Stimulated activated CD4-positive, alpha-beta T cell treated with anti-CD3 and anti-CD28 coated beads, TNF-alpha, amount 100 ng/mL, for 48 hours (primary cell): ENCODE measurements at regions not wholly inside any gene's neighbourhood (a gene's known extent, or its start where the extent isn't known, plus 50 kb on each side); places are given as distances from the start of the nearest gene placed in this dataset.

Experiments used
- DNase-seq, 3 donors: peaks; one replicate each; pipeline ENCODE4 v3.0.0-alpha.2; 2020; ENCODE audit warnings: low read depth in 3 of 3

GRCh38 chr14:34246206-34246605, 215.8 kb downstream of the SPTSSA start:
- DNase-seq, result no peak

DNA sequence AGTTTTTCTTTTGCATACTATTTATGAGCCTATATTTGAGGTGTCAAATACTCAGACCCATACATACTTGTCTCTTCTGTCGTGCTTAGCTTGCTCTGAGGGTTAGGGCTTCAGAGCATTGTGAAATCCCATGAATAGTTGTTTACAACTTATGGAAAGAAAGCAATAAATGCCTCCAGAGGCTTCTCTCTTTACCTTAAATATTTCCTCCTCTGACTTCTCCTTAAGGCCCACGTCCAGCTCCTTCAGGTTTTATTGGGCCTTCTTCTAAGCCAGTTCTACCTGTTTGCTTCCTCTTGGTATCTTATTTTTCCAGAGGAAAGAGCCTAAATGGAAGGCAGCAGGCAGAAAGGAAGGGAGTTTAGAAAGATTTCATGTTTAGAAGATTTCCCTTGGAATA, 218.6 kb downstream of the SPTSSA start:
- no peak for DNase-seq

- no peak for DNase-seq
These were observed 219.0 kb downstream of the SPTSSA start for GRCh38 chr14:34243001-34243400.

DNA sequence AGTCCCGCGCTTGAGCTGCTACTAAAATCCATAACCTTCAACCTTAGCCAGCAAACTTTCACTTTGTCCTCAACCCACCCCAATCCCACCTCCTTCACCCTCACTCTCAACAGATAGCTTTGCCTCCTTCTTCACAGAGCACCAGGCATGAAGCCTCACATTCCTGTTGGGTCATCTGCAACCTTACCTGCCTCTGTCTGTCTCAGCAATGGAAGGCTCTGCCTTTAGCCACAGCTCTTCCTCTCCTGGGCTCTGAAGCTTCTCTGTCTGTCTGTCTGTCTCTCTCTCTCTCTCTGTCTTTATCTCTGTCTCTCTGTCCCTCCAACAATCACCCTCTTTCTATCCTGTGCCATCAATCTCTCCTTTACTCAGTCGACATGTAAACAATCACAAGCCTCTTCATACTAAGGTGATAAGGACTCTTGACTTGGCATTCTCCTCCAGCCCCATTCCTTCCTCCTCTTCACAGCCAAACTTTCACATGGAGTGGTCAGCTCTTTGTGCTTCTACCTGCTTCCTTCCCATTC, 220.8 kb downstream of the SPTSSA start:
- DNase-seq, result no peak

DNA sequence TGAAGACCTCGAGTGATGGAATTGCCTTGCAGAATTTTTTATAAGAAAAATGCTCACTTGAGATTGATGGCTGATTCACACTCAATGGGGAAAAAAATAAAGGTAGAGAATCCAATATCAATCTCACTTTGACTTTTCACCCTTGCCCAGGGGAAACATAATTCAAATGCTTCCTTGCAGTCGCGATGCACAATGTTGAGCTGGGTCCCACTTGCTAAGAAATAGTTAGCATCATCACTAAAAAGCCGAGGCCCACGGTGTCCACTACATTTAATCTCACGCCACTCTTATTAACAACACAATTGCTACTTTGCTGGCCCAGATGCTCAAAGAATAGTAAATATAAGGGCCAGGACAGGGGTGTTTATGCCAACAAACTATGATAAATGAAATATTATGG, 223.4 kb downstream of the SPTSSA start:
- no peak for DNase-seq

DNA sequence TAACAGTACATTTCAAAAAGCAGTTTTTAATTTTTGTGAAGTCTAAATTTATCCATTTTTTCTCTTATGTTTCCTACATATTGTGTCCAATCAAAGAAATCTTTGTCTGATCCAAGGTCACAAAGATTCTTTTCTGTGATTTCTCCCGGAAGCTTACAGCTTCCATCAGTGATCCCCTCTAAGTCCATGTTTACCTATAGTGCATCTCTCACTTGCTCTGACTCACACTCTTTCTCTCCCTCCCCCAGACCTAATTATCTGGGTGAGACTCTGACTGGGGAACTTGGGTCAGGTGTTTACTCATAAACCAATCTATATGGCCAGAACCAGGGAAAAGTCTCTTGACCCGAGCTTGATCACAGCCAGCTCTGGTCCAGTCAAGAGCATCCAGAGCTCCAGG, 224.4 kb downstream of the SPTSSA start:
- DNase-seq, result no peak

DNA sequence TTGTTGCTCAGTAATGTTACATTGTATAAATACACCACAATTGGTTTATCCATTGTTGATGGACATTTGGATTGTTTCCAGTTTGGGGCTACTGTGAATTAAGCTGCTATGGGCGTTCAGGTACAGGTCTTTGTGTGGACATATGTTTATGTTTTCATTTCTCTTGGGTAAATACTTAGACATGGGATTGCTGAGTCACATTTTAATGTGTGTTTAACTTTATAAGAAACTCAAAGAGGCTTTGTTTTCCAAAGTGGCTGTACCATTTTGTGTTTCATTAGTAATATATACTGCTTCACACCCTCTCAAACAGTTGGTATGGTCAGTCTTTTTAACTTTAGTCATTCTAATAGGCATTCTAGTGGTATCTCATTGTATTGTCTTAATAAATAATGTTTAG, 225.0 kb downstream of the SPTSSA start:
- DNase-seq, result no peak

GRCh38 chr14:34235643-34236300, 226.3 kb downstream of the SPTSSA start:
- no peak for DNase-seq

DNA sequence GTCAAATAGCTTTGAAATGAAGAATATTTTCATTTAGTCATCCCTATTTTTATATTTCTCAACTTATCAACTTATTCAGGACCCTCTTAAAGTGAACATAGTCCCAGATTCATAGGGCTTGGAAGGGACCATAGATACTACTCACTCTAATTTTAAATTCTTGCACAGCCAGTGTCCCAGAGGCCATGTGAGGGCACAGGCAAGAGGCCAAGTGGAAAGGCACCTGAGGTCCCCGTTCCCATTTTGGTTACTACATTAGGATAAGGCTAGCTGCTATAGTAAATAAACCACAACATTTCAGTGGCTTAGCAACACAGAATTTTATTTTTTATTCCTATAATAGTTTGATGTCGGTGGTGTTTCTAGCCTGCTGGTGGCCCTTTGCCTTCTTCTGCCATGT, 227.8 kb downstream of the SPTSSA start:
- no peak for DNase-seq

- no peak for DNase-seq
These were observed 228.4 kb downstream of the SPTSSA start for GRCh38 chr14:34233619-34234018.

- DNase-seq, result no peak
These were observed 229.2 kb downstream of the SPTSSA start for GRCh38 chr14:34232790-34233189.

DNA sequence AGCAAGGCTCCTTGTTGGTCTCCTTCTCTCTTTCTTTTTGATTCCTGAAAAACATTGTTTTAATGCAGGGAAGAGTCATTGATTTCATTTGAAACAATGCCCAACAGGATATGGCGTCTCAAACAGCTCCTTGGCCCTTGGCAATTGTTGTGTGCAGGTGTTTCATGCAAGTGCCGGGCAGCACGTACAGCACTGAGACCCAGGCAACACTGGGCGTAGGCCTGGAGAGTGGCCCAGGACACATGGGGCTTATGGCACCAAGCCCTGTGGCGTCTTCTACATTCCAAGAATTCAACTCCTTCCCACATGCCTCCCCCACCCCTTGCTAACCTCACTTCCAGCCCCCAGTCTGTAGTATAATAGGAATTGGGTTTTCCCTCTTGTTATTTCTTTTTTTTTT, 230.4 kb downstream of the SPTSSA start:
- no peak for DNase-seq

- no peak for DNase-seq
These were observed 232.9 kb downstream of the SPTSSA start for GRCh38 chr14:34229140-34229539.

DNA sequence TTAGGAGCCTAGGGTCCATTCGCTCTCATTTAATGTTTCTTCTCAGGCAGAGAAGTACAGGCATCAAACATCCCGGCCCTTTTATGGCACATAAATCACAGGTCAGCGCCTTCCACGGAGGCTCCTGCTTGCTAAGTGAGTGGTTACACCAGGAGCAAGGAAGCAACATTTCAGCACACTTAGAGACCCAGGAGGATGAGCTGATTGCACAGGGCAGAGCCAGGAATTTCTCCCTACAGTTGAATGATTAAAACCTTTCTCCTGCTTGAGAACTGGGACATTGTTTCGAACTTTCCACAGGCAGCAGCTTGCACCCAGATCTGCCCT, 233.4 kb downstream of the SPTSSA start:
- DNase-seq, result no peak

DNA sequence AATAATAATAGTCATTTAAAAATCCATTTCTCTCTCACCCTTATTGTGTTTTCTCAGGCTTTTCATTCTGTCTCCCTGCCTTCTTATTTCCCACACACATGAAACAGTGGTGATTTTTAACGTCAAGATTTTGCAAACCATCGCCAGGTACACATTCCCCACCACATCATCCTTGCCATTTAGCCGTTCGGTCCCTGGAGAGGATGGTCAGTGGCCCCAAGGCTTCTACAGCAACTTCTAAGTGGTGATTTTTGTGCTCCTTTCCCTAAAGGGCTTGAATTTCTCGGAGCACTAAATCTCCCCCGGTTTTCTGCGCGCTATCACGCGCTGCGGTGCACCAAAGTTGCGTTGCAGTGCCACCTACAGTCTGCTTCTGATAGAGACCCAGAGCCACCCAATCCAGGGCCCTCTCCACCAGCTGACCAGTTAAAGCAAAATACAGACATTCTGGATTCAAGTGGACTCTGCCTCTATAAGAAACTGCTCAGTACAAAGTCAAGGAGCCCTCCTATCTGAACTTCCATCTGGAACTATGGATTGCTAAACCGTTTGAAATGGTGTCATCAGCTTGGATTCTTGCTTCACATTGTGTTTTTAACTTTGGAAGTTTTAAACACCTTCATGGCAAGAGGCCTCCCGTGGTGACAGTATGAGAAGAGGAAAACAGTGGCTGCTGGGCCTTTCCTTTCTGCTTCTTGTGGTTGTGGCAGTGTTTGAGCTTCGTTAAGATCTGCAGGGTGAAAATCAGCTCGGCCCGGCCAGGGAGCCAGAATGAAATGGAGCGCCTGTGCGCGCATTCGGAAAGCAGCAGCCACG, 234.0 kb downstream of the SPTSSA start:
- peak; percentile 30 to 49 (median 39) for DNase-seq

GRCh38 chr14:34224221-34224620, 237.8 kb downstream of the SPTSSA start:
- no peak for DNase-seq

GRCh38 chr14:34223373-34224148, 238.5 kb downstream of the SPTSSA start:
- no peak for DNase-seq

DNA sequence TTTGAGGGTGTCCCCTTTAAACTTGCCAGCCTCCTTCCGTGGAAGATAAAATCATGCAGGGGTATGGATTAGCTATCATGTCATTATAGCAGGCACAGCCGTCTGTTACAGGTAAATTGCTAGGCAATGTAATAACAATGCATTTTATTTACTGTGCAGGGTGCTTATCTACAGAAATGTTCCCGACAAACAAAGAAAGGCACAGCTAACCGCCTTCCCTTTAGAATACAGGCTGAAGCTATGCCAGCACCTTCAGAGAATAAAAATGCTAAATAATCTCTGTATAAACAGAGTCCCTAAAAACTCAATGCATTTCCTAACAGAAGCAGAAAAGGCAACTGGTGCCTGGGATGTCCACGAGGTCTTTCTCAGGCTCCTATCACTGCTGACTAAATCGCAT, 239.2 kb downstream of the SPTSSA start:
- DNase-seq, result no peak

- no peak for DNase-seq
These were observed 239.9 kb downstream of the SPTSSA start for GRCh38 chr14:34222122-34222521.

DNA sequence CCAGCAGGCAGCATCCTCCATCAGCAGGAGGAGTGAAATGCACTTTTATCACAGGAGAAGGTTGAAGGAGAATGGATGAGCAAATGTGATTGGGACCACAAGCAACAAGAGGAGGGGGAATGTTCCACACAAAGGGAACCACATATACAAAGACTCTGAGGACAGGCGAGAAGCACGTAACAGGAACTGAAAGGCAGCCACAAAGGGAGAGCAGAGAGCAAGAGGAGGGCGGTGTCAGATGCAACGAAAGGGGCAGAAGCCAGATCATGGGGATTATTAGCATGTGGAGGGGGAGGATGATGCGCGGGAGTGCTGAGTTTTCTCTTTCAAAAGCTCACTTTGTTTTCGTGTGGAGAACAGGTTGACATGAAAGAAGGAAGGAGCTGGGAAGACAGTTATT, 241.1 kb downstream of the SPTSSA start:
- DNase-seq, result no peak

DNA sequence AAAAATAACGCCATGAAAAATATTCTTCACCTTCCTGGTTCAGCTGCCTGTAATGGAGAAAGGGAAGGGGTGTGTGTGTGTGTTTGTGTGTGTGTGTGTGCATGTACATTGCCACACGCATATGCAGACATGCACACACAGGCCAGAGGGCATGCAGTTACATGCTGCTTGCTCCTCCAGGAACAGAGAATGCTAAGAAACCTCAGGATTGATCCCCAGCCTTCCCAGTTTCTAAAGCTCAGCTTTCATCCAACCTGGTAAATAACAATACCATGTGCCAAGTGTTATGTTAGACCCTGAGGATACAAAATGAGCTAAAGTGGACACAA, 241.7 kb downstream of the SPTSSA start:
- DNase-seq, result no peak

DNA sequence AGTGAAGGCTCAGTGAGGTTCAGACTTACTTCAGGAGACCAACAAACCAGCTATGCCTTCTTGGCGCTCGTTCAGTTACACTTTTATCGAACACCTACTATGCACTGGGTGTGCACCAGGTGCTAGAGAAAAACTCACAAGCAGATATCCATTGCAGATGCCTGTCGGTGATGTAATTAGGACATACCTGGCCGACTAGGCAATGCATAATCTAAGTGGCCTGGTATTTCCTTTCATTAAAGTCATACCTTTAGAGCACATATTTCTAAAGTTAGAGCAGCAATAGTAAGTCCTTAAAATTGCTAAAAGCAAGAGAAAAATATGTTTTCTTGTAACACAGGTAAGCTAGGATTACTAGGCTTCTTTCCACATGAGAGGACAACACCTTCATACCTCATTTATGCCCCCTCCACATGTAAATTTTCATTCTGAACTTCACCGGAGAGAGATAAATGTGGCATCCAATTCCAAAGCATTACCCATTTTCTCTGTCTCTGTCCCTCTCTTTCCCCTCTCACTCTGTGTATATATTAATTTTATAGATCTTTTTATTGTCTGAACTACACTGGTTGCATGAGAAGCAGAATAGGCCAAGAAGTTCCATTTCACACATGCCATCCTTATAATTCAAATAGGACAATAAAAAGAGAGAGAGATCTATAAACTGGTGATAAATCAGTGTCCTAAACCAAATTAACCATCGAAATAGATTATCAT, 242.2 kb downstream of the SPTSSA start:
- no peak for DNase-seq
